OCI-LY7 (cell line): ENCODE measurements at regions not wholly inside any gene's neighbourhood (a gene's known extent, or its start where the extent isn't known, plus 50 kb on each side); places are given as distances from the start of the nearest gene placed in this dataset.

Experiments used
- BruUV-seq: library from RNA; stranded (reverse); fragments of 400-500 nt; replicated peaks from 2 replicates; lab custom pipeline; 2021; lab: Mats Ljungman, UMichigan
- CTCF ChIA-PET: fragments of 300-600 bp; sonication (Branson Sonifier 250); formaldehyde crosslinking; loops from one replicate; lab custom pipeline; 2022; ENCODE audit warnings: antibody characterized with exemption; ENCODE audit not compliant: unreplicated experiment; lab: Charles Lee
- POLR2A ChIA-PET: fragments of 300-600 bp; sonication (Branson Sonifier 250); formaldehyde crosslinking; loops from one replicate; lab custom pipeline; 2022; ENCODE audit warnings: antibody characterized with exemption; lab: Charles Lee
- DNase-seq: peaks from one replicate; pipeline ENCODE4 v3.0.0-alpha.2; 2015; ENCODE audit warnings: low spot score
- H2AFZ ChIP-seq: fragments of 200-600 bp; sonication (generic), shearing (Covaris generic); 2 replicates; pipeline ENCODE4 v1.6.1; 2014; ENCODE audit warnings: mild to moderate bottlenecking, antibody characterized with exemption, low read length, moderate library complexity
- H3K27ac ChIP-seq: fragments of 200-600 bp; sonication (generic); 2 replicates; pipeline ENCODE4 v1.5.1; 2014; ENCODE audit warnings: mixed run types, low read depth, mild to moderate bottlenecking, moderate library complexity, low read length, inconsistent platforms; ENCODE audit not compliant: poor library complexity, severe bottlenecking
- H3K36me3 ChIP-seq: fragments of 200-600 bp; sonication (generic); 2 replicates; pipeline ENCODE4 v1.6.1; 2014; ENCODE audit warnings: mild to moderate bottlenecking, antibody characterized with exemption, low read length, moderate library complexity, mixed read lengths; ENCODE audit not compliant: insufficient read depth
- H3K4me1 ChIP-seq: fragments of 200-600 bp; sonication (generic); 2 replicates; pipeline ENCODE4 v1.5.1; 2014; ENCODE audit warnings: mild to moderate bottlenecking, low read length; ENCODE audit not compliant: insufficient read depth, poor library complexity, severe bottlenecking
- H3K4me2 ChIP-seq: fragments of 200-600 bp; sonication (generic); 2 replicates; pipeline ENCODE4 v1.6.1; 2014; ENCODE audit warnings: mild to moderate bottlenecking, low read length
- H3K4me3 ChIP-seq: fragments of 200-600 bp; sonication (generic); 2 replicates; pipeline ENCODE4 v1.5.1; 2014; ENCODE audit warnings: mild to moderate bottlenecking, low read depth, low read length; ENCODE audit not compliant: poor library complexity, severe bottlenecking
- H3K79me2 ChIP-seq: fragments of 200-600 bp; sonication (generic); 2 replicates; pipeline ENCODE4 v1.6.1; 2016; ENCODE audit warnings: low read depth, mild to moderate bottlenecking, low read length, moderate library complexity, mixed read lengths; ENCODE audit not compliant: insufficient read depth
- H3K9me2 ChIP-seq: fragments of 200-600 bp; sonication (generic); 2 replicates; pipeline ENCODE4 v1.6.1; 2016; ENCODE audit warnings: mild to moderate bottlenecking, low read length, mixed read lengths; ENCODE audit not compliant: insufficient read depth
- H3K9me3 ChIP-seq: fragments of 200-600 bp; sonication (generic); 2 replicates; pipeline ENCODE4 v1.6.1; 2014; ENCODE audit warnings: mild to moderate bottlenecking, mixed run types, low read length, mixed read lengths
- H4K20me1 ChIP-seq: fragments of 200-600 bp; sonication (generic); 2 replicates; pipeline ENCODE4 v1.6.1; 2014; ENCODE audit warnings: mild to moderate bottlenecking, antibody characterized with exemption, low read length, moderate library complexity, mixed read lengths; ENCODE audit not compliant: insufficient read depth
- EZH2phosphoT487 ChIP-seq: fragments of 200-600 bp; sonication (generic); IDR thresholded peaks from 2 replicates; pipeline ENCODE4 v1.6.1; 2018; ENCODE audit warnings: low read depth, borderline replicate concordance, mild to moderate bottlenecking, mixed run types, antibody characterized with exemption, low read length, moderate library complexity, mixed read lengths
- intact Hi-C: fragments of 100-400 bp; cut with micrococcal nuclease; formaldehyde crosslinking; loops from one replicate; pipeline ENCODE4 v1.10.0; 2022; ENCODE audit not compliant: unreplicated experiment
- TF ChIP-seq, protein P1 (sequence below): fragments of 200-600 bp; sonication (generic); conservative IDR thresholded peaks from 2 replicates; pipeline ENCODE4 v1.5.1; 2014; ENCODE audit warnings: mild to moderate bottlenecking, antibody characterized with exemption, low read length, moderate library complexity, mixed read lengths

DNA sequence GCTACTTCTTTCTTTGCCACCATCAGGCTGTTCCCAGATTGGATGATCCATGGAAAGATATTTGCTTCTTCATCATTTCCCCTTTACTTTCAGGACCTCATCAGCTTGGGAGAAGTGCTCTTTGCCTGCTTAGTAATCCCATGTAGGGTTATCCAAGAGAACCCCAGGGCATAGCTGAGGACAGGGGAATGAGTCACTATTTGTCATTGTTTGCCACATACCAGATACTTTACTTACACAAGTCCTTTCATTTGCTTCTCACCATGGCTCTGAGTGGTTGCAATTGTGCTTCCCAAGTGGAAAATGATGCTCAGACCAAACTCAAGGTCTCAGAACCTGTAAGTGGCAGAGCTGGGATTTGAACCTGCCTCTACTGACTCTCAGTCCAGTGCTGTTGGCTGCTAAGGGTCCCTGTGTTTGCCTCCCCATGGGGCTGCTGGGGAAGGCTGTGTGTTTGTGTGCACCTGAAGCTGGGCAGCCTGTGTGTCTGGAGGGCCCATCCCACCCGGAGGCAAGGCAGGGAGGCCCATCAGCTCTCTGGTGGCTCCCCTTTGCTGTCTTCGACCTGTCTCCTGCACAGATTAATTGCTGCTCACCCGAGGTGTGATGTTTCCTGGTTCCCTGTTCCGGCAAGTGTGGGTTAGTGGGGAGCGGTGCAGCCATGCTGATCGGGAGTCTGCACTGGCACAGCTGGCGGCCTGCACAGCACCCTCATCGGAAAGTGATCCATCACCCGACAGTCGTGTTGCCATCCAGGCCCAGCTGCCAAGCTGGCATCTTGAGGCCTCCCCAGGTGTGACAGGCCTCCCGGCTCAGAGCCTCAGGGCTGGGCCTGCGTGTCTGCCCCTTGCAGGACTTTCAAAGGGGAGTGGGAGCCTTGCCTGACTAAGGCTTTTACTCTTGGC is 228.8 kb downstream of the DHX35 start:
- Histone ChIP-seq H3K4me1 (no peaks in the 10 kb centered on the region), H3K4me3 (no peak overlapping the region), H2AFZ (no peak overlapping the region), H3K79me2 (no peaks in the 10 kb centered on the region), H3K9me2 (no peaks in the 10 kb centered on the region), H3K36me3 (no peaks in the 10 kb centered on the region), H3K9me3 (no peaks in the 10 kb centered on the region), H3K4me2 (no peak overlapping the region), H4K20me1 (no peaks in the 10 kb centered on the region), H3K27ac (no peak overlapping the region)
- no TSS peak for BruUV-seq
- ChIA-PET POLR2A (no interaction called here), CTCF (no interaction called here)
- no peak for DNase-seq
- TF ChIP-seq, protein P1, sequence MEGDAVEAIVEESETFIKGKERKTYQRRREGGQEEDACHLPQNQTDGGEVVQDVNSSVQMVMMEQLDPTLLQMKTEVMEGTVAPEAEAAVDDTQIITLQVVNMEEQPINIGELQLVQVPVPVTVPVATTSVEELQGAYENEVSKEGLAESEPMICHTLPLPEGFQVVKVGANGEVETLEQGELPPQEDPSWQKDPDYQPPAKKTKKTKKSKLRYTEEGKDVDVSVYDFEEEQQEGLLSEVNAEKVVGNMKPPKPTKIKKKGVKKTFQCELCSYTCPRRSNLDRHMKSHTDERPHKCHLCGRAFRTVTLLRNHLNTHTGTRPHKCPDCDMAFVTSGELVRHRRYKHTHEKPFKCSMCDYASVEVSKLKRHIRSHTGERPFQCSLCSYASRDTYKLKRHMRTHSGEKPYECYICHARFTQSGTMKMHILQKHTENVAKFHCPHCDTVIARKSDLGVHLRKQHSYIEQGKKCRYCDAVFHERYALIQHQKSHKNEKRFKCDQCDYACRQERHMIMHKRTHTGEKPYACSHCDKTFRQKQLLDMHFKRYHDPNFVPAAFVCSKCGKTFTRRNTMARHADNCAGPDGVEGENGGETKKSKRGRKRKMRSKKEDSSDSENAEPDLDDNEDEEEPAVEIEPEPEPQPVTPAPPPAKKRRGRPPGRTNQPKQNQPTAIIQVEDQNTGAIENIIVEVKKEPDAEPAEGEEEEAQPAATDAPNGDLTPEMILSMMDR: no peak
- TF ChIP-seq EZH2phosphoT487: no peak
- intact Hi-C loops: no loop called here

DNA sequence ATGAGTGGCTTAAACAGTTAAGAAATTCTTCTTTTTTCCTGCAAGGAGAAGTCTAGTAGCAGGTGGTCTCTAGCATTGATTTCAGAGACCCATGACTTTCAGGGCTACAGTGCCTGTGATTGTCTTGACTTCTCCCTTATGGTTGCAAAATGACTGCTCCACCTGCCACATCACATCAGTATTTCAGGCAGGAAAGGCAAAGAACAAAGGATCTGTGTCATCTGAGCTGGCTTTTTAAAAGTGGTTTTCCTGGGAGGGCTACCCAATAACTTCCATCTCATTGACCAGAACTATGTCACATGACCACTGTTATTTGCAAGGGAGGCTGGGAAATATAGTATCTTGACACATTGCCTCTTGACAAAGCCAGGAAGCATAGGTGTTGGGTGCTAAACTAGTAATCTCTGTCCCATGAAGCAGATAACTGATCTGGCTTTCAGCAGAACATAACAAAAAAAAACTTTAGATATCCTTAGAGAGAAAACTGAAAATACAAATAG is 226.2 kb downstream of the DHX35 start:
- intact Hi-C loops: no loop called here
- H3K9me3 ChIP-seq: peaks cover 6% of the 10 kb centered on the region
- H3K4me2 ChIP-seq: no peak overlapping the region
- TF ChIP-seq EZH2phosphoT487: no peak
- TF ChIP-seq, protein P1: no peak
- POLR2A ChIA-PET: no interaction called here
- H3K4me1 ChIP-seq: no peaks in the 10 kb centered on the region
- no peaks in the 10 kb centered on the region for H3K36me3 ChIP-seq
- no peak for DNase-seq
- H3K9me2 ChIP-seq: no peaks in the 10 kb centered on the region
- H2AFZ ChIP-seq: no peak overlapping the region
- H4K20me1 ChIP-seq: no peaks in the 10 kb centered on the region
- CTCF ChIA-PET: no interaction called here
- H3K27ac ChIP-seq: no peak overlapping the region
- H3K4me3 ChIP-seq: no peak overlapping the region
- no peaks in the 10 kb centered on the region for H3K79me2 ChIP-seq
- BruUV-seq: no TSS peak

DNA sequence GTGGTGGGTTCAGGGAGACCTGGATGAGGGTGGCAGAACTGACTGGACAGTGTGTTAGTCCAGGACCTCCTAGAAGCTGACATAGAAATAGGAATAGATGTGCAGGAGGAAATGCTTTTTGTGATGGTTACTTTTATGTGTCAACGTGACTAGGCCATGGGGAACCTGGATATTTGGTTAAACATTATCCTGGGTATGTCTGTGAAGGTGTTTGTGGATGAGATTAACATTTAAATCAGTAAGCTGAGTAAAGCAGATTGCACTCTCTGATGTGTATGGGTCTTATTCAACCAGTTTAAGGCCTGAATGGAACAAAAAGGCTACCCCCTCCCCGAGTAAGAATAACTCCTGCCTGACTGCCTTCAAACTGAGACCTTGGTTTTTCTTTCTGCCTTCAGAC is 219.3 kb downstream of the DHX35 start:
- TF ChIP-seq, protein P1: no peak
- TF ChIP-seq EZH2phosphoT487: no peak
- POLR2A ChIA-PET: no interaction called here
- H3K36me3 ChIP-seq: no peaks in the 10 kb centered on the region
- no peak overlapping the region for H3K27ac ChIP-seq
- no peaks in the 10 kb centered on the region for H3K9me2 ChIP-seq
- no peak for DNase-seq
- no peak overlapping the region for H2AFZ ChIP-seq
- intact Hi-C loops: no loop called here
- H3K4me3 ChIP-seq: no peak overlapping the region
- no peaks in the 10 kb centered on the region for H3K4me1 ChIP-seq
- no TSS peak for BruUV-seq
- CTCF ChIA-PET: no interaction called here
- peaks cover 6% of the 10 kb centered on the region for H3K9me3 ChIP-seq
- H3K79me2 ChIP-seq: no peaks in the 10 kb centered on the region
- H3K4me2 ChIP-seq: no peak overlapping the region
- no peaks in the 10 kb centered on the region for H4K20me1 ChIP-seq
